Panc1 (cell line): ENCODE measurements at regions not wholly inside any gene's neighbourhood (a gene's known extent, or its start where the extent isn't known, plus 50 kb on each side); places are given as distances from the start of the nearest gene placed in this dataset.

Experiments used
- CTCF ChIP-seq: fragments of 450-650 bp; IDR thresholded peaks from 2 replicates; pipeline ENCODE4 v1.5.1; 2017; ENCODE audit warnings: mild to moderate bottlenecking
- TF ChIP-seq, protein P1 (sequence below), 2 experiments: IDR thresholded peaks; 2 replicates each; pipeline ENCODE4 v1.6.1; 2011 to 2012; ENCODE audit warnings: low read depth in 2 of 2, control low read depth in 1 of 2, low read length in 1 of 2, mild to moderate bottlenecking in 1 of 2, moderate library complexity in 1 of 2; ENCODE audit not compliant: insufficient read depth in 1 of 2

DNA sequence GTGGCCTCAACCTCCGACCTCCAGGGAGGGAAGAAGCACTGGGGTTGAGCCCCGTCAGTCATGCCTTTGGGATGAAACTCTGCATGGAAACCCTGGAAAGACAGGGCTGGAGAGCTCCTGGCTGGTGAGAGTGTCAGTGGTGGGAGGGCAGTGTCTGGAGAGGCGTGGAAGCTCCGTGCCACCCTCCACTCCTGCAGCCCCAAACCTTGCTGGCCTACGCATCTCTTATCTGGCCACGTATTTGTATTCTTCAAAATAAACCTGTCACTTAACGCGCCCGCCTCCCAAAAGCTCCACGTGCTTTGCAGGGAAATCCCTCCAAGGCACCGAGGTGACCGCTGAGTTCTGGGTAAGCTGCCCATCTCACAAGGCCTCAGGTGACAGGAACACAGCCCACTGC is 84.3 kb downstream of the TEX29 start:
- no peak for TF ChIP-seq CTCF
- TF ChIP-seq, protein P1, sequence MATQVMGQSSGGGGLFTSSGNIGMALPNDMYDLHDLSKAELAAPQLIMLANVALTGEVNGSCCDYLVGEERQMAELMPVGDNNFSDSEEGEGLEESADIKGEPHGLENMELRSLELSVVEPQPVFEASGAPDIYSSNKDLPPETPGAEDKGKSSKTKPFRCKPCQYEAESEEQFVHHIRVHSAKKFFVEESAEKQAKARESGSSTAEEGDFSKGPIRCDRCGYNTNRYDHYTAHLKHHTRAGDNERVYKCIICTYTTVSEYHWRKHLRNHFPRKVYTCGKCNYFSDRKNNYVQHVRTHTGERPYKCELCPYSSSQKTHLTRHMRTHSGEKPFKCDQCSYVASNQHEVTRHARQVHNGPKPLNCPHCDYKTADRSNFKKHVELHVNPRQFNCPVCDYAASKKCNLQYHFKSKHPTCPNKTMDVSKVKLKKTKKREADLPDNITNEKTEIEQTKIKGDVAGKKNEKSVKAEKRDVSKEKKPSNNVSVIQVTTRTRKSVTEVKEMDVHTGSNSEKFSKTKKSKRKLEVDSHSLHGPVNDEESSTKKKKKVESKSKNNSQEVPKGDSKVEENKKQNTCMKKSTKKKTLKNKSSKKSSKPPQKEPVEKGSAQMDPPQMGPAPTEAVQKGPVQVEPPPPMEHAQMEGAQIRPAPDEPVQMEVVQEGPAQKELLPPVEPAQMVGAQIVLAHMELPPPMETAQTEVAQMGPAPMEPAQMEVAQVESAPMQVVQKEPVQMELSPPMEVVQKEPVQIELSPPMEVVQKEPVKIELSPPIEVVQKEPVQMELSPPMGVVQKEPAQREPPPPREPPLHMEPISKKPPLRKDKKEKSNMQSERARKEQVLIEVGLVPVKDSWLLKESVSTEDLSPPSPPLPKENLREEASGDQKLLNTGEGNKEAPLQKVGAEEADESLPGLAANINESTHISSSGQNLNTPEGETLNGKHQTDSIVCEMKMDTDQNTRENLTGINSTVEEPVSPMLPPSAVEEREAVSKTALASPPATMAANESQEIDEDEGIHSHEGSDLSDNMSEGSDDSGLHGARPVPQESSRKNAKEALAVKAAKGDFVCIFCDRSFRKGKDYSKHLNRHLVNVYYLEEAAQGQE (IDR thresholded peaks at IDR 0.05; ENCODE audit: insufficient read depth in 1 of 2, low read depth in 2 of 2, low read length in 1 of 2), result no peak
